Trophoblast cell (in vitro differentiated cells and primary cell): ENCODE measurements at regions not wholly inside any gene's neighbourhood (a gene's known extent, or its start where the extent isn't known, plus 50 kb on each side); places are given as distances from the start of the nearest gene placed in this dataset.
A peak's percentile ranks its signal among the peaks of the same experiment; 100 is the strongest.

Source experiments
- DNase-seq, 2 donors: peaks; one replicate each; pipeline ENCODE4 v3.0.0-alpha.2; 2016
- H2AFZ ChIP-seq: 2 replicates; pipeline ENCODE4 v1.6.1; 2013; ENCODE audit warnings: low read length, moderate library complexity, mild to moderate bottlenecking; ENCODE audit not compliant: insufficient read depth, poor library complexity
- H2AK5ac ChIP-seq: 2 replicates; pipeline ENCODE4 v1.6.1; 2013; ENCODE audit warnings: mild to moderate bottlenecking, low read length
- H2BK120ac ChIP-seq: 2 replicates; pipeline ENCODE4 v1.6.1; 2013; ENCODE audit warnings: low read length, mild to moderate bottlenecking, moderate library complexity; ENCODE audit not compliant: insufficient read depth, poor library complexity
- H2BK12ac ChIP-seq: 2 replicates; pipeline ENCODE4 v1.6.1; 2013; ENCODE audit warnings: mild to moderate bottlenecking, low read length, moderate library complexity
- H2BK5ac ChIP-seq: 2 replicates; pipeline ENCODE4 v1.6.1; 2013; ENCODE audit warnings: low read length, low read depth, moderate library complexity, mild to moderate bottlenecking; ENCODE audit not compliant: poor library complexity
- H3K14ac ChIP-seq: 2 replicates; pipeline ENCODE4 v1.6.1; 2013; ENCODE audit warnings: mild to moderate bottlenecking, low read length
- H3K18ac ChIP-seq: 2 replicates; pipeline ENCODE4 v1.6.1; 2013; ENCODE audit warnings: mild to moderate bottlenecking, low read length
- H3K23ac ChIP-seq: 2 replicates; pipeline ENCODE4 v1.6.1; 2013; ENCODE audit warnings: low read length
- H3K27ac ChIP-seq: 2 replicates; pipeline ENCODE4 v1.5.1; 2013; ENCODE audit warnings: low read depth, mild to moderate bottlenecking, inconsistent platforms, low read length, moderate library complexity
- H3K27me3 ChIP-seq: 2 replicates; pipeline ENCODE4 v1.6.1; 2013; ENCODE audit warnings: inconsistent platforms, mild to moderate bottlenecking, low read length, moderate library complexity; ENCODE audit not compliant: insufficient read depth
- H3K36me3 ChIP-seq, 2 experiments: 1 replicate in 1 of 2; 2 replicates in 1 of 2; pipeline ENCODE4 v1.6.1; 2013; ENCODE audit warnings: low read length in 2 of 2, mild to moderate bottlenecking in 2 of 2, moderate library complexity in 1 of 2; ENCODE audit not compliant: insufficient read depth in 2 of 2, control insufficient read depth in 1 of 2
- H3K4ac ChIP-seq: 2 replicates; pipeline ENCODE4 v1.6.1; 2013; ENCODE audit warnings: low read depth, mild to moderate bottlenecking, low read length, moderate library complexity
- H3K4me1 ChIP-seq, 2 experiments: 1 replicate in 1 of 2; 2 replicates in 1 of 2; pipeline ENCODE4 v1.6.1; 2013; ENCODE audit warnings: low read length in 2 of 2, mild to moderate bottlenecking in 2 of 2, moderate library complexity in 1 of 2; ENCODE audit not compliant: insufficient read depth in 2 of 2, control insufficient read depth in 1 of 2
- H3K4me2 ChIP-seq: 2 replicates; pipeline ENCODE4 v1.6.1; 2013; ENCODE audit warnings: inconsistent platforms, mild to moderate bottlenecking, low read length, moderate library complexity
- H3K4me3 ChIP-seq: 2 replicates; pipeline ENCODE4 v1.5.1; 2013; ENCODE audit warnings: mild to moderate bottlenecking, low read depth, low read length, inconsistent platforms
- H3K79me1 ChIP-seq: one replicate; pipeline ENCODE4 v1.6.1; 2013; ENCODE audit warnings: low read length
- H3K79me2 ChIP-seq: 2 replicates; pipeline ENCODE4 v1.6.1; 2013; ENCODE audit warnings: low read length, mild to moderate bottlenecking; ENCODE audit not compliant: control insufficient read depth, insufficient read depth, poor library complexity
- H3K9ac ChIP-seq: 2 replicates; pipeline ENCODE4 v1.6.1; 2013; ENCODE audit warnings: mild to moderate bottlenecking, low read length
- H3K9me3 ChIP-seq: 2 replicates; pipeline ENCODE4 v1.6.1; 2013; ENCODE audit warnings: low read depth, mild to moderate bottlenecking, control low read depth, inconsistent platforms, low read length; ENCODE audit not compliant: insufficient read depth
- H4K12ac ChIP-seq: 2 replicates; pipeline ENCODE4 v1.6.1; 2013; ENCODE audit warnings: low read depth, mild to moderate bottlenecking, low read length, moderate library complexity
- H4K8ac ChIP-seq: 2 replicates; pipeline ENCODE4 v1.6.1; 2013; ENCODE audit warnings: low read depth, mild to moderate bottlenecking, low read length, moderate library complexity
- H4K91ac ChIP-seq: one replicate; pipeline ENCODE4 v1.6.1; 2013; ENCODE audit warnings: low read depth, mild to moderate bottlenecking, low read length, moderate library complexity
- WGBS: extraction: QIAGEN DNeasy Blood & Tissue Kit; methylation state at CpG from one replicate; pipeline ENCODE4 v1.1.7; 2013; ENCODE audit warnings: missing lambda C conversion rate; ENCODE audit not compliant: insufficient read length, insufficient coverage; ENCODE audit errors: extremely low coverage; 5-methylcytosine and 5-hydroxymethylcytosine counted together

DNA sequence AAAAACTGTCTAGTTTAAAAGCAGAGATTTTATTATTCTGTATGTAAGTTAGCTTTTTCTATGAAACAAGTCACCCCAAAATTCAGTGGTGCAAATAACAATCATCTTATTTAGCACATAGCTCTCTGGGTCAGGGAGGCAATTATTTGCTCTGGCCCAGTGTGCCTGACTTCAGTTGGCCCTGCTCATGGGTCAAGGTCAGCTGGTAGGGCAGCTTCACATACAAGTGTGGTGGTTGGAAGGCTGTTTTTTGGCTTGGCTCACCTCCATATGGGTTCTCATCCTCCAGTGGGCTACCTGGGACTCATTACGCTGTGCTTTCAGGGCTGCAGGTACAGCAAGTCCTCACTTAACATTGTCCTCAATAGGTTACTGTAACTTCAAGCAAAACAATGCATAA is 228.6 kb downstream of the NR2F2 start:
- Histone ChIP-seq H3K4me1 (no peaks in the 10 kb centered on the region), H2BK5ac (no peak overlapping the region), H4K8ac (no peak overlapping the region), H3K4me3 (no peak overlapping the region), H3K79me2 (no peaks in the 10 kb centered on the region), H3K4ac (no peak overlapping the region), H3K27me3 (no peaks in the 10 kb centered on the region), H3K79me1 (no peaks in the 10 kb centered on the region), H3K9ac (no peak overlapping the region), H4K12ac (no peak overlapping the region), H2AFZ (no peak overlapping the region), H3K9me3 (no peaks in the 10 kb centered on the region), H3K18ac (no peak overlapping the region), H2AK5ac (no peak overlapping the region), H3K14ac (no peak overlapping the region), H2BK120ac (no peak overlapping the region), H3K36me3 (no peaks in the 10 kb centered on the region), H3K23ac (no peak overlapping the region), H4K91ac (no peak overlapping the region), H3K27ac (no peak overlapping the region), H3K4me2 (no peak overlapping the region), H2BK12ac (no peak overlapping the region)
- DNase-seq: no peak
- no CpG with 5 or more reads among the region's 1 CpG for WGBS

DNA sequence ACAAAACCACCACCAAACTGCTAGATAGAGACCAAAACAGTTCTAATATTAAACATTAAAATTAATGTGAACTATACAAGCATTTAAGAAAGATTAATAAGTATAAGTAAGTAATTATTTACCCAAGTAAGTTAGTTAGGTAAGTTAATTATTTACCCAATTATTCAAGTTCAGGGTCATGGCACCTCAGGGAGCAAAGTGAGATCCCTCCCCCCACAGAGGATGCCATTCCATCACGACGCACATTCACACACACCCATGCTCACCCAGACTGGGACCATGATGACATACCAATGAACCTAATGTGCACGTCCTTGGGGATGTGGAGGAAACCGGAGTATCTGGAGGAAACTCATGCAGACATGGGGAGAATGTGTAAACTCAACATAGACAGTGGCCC is 229.1 kb downstream of the NR2F2 start:
- Histone ChIP-seq H2AK5ac (no peak overlapping the region), H3K4ac (no peak overlapping the region), H3K27ac (no peak overlapping the region), H3K4me3 (no peak overlapping the region), H3K27me3 (no peaks in the 10 kb centered on the region), H3K23ac (no peak overlapping the region), H3K9me3 (no peaks in the 10 kb centered on the region), H2BK5ac (no peak overlapping the region), H3K79me2 (no peaks in the 10 kb centered on the region), H2BK12ac (no peak overlapping the region), H3K18ac (no peak overlapping the region), H4K8ac (no peak overlapping the region), H4K12ac (no peak overlapping the region), H3K4me1 (no peaks in the 10 kb centered on the region), H3K36me3 (no peaks in the 10 kb centered on the region), H2BK120ac (no peak overlapping the region), H4K91ac (no peak overlapping the region), H3K79me1 (no peaks in the 10 kb centered on the region), H3K4me2 (no peak overlapping the region), H3K9ac (no peak overlapping the region), H3K14ac (no peak overlapping the region), H2AFZ (no peak overlapping the region)
- no CpG with 5 or more reads among the region's 4 CpGs for WGBS
- DNase-seq: no peak

DNA sequence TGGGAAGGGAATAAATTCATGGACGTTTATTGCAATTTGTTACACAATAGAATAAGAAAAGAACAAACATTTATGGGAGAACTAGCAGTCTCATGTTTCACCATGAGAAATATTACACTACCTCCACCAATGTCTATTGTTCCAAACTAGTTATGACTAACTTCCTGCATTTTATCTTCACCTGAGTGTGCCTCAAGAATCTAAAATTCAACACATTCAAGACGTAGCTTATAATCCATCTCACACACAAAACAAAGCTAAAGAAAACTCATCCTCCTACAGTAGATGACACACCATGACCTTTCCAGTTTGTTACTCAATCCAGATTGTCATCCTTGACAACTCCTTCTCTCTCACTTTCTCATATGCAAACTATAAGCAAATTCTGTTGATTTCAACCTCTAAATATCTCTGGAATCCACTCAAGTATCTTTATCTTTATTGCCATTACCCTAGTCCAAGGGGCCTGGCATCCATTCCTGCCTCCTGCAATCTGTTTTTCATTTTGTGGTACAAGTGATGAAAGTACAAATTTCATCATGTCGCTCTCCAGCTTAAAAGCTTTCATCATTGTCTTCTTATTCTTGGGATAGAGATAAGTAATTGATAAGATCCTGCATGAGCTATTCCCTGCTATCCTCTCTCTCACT is 229.9 kb downstream of the NR2F2 start:
- WGBS: no CpG with 5 or more reads among the region's 3 CpGs
- H3K4me3 ChIP-seq: no peak overlapping the region
- no peaks in the 10 kb centered on the region for H3K79me1 ChIP-seq
- no peak overlapping the region for H4K12ac ChIP-seq
- H2AFZ ChIP-seq: no peak overlapping the region
- H2BK12ac ChIP-seq: no peak overlapping the region
- H3K9me3 ChIP-seq: peaks cover 1% of the 10 kb centered on the region
- H3K36me3 ChIP-seq: no peaks in the 10 kb centered on the region
- H4K8ac ChIP-seq: no peak overlapping the region
- H3K4me2 ChIP-seq: no peak overlapping the region
- no peaks in the 10 kb centered on the region for H3K79me2 ChIP-seq
- H3K4me1 ChIP-seq: no peaks in the 10 kb centered on the region
- DNase-seq: peak; percentile 49 to 74
- H2BK5ac ChIP-seq: no peak overlapping the region
- no peak overlapping the region for H3K9ac ChIP-seq
- no peak overlapping the region for H2AK5ac ChIP-seq
- no peak overlapping the region for H3K27ac ChIP-seq
- H3K4ac ChIP-seq: no peak overlapping the region
- H4K91ac ChIP-seq: no peak overlapping the region
- no peak overlapping the region for H3K14ac ChIP-seq
- H3K18ac ChIP-seq: no peak overlapping the region
- H2BK120ac ChIP-seq: no peak overlapping the region
- H3K27me3 ChIP-seq: no peaks in the 10 kb centered on the region
- H3K23ac ChIP-seq: no peak overlapping the region

DNA sequence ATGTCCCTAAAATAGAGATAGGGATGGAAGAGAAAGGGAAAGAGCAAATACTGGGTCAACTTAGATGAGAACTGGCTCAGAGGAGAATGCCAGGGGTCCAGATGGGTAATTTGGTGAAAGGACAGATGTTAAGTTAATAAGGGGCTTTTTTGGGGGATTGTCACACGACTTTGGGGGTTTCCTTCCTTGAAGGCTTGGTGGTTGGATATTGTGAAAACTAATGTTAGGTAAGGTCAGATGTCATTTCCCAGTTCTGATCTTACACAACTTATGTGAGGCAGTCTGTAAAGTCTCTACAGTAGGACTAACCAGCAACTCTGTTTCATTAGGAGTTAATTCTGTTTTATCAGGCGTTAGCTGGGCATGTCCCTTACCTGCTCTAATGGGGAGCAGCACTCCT is 231.1 kb downstream of the NR2F2 start:
- H3K4me3 ChIP-seq: no peak overlapping the region
- H2BK12ac ChIP-seq: no peak overlapping the region
- H3K4ac ChIP-seq: no peak overlapping the region
- no peak overlapping the region for H4K91ac ChIP-seq
- H3K23ac ChIP-seq: no peak overlapping the region
- H4K8ac ChIP-seq: no peak overlapping the region
- no peak for DNase-seq
- H3K79me2 ChIP-seq: no peaks in the 10 kb centered on the region
- H4K12ac ChIP-seq: no peak overlapping the region
- no peak overlapping the region for H2AK5ac ChIP-seq
- no CpG with 5 or more reads among the region's 2 CpGs for WGBS
- no peak overlapping the region for H3K27ac ChIP-seq
- H3K4me2 ChIP-seq: no peak overlapping the region
- no peaks in the 10 kb centered on the region for H3K36me3 ChIP-seq
- H3K4me1 ChIP-seq: no peaks in the 10 kb centered on the region
- H2BK5ac ChIP-seq: no peak overlapping the region
- H3K79me1 ChIP-seq: no peaks in the 10 kb centered on the region
- peak overlapping the region; percentile 56 for H3K9ac ChIP-seq
- H3K27me3 ChIP-seq: no peaks in the 10 kb centered on the region
- peaks cover 1% of the 10 kb centered on the region for H3K9me3 ChIP-seq
- H2AFZ ChIP-seq: no peak overlapping the region
- H3K18ac ChIP-seq: no peak overlapping the region
- H2BK120ac ChIP-seq: no peak overlapping the region
- no peak overlapping the region for H3K14ac ChIP-seq
